ENCODE measurements at regions not wholly inside any gene's neighbourhood (a gene's known extent, or its start where the extent isn't known, plus 50 kb on each side); places are given as distances from the start of the nearest gene placed in this dataset.

GRCh38 chr11:15406851-15407351 lies 292.2 kb downstream of the INSC start:
- no peaks in the 10 kb centered on the region for H3K4me1 ChIP-seq (ENCODE audit: control insufficient read depth in 3 of 3, insufficient read depth in 2 of 3, low read depth in 1 of 3, low read length in 2 of 3)
- peak overlapping the region in 1 of 3 donors; percentile 21 for H3K27ac ChIP-seq (ENCODE audit: low read depth in 1 of 3, low read length in 2 of 3)
- H3K36me3 ChIP-seq (ENCODE audit: control insufficient read depth in 3 of 3, insufficient read depth in 2 of 3, low read depth in 1 of 3, low read length in 3 of 3) = no peaks in the 10 kb centered on the region
- no peaks in the 10 kb centered on the region for H3K9me3 ChIP-seq (ENCODE audit: control insufficient read depth in 2 of 2, insufficient read depth in 1 of 2, low read depth in 1 of 2, low read length in 1 of 2)
- H3K4me3 ChIP-seq (ENCODE audit: low read depth in 1 of 3, low read length in 3 of 3) = no peak overlapping the region
- DNase-seq (peak; percentile 6 to 48), FAIRE-seq (no peak)
- WGBS, 3 donors = 53 to 60% (median 55%) methylated on average over 3 of the region's 3 CpGs
- no peaks in the 10 kb centered on the region for H3K27me3 ChIP-seq (ENCODE audit: control insufficient read depth in 3 of 3, insufficient read depth in 3 of 3, low read length in 3 of 3)

- no peaks in the 10 kb centered on the region for H3K4me1 ChIP-seq (ENCODE audit: control insufficient read depth in 3 of 3, insufficient read depth in 2 of 3, low read depth in 1 of 3, low read length in 2 of 3)
- DNase-seq (no peak), FAIRE-seq (no peak)
- 68 to 84% (median 73%) methylated on average over 2 of the region's 2 CpGs for WGBS, 3 donors
- H3K4me3 ChIP-seq (ENCODE audit: low read depth in 1 of 3, low read length in 3 of 3) = no peak overlapping the region
- no peak overlapping the region for H3K27ac ChIP-seq (ENCODE audit: low read depth in 1 of 3, low read length in 2 of 3)
- H3K36me3 ChIP-seq (ENCODE audit: control insufficient read depth in 3 of 3, insufficient read depth in 2 of 3, low read depth in 1 of 3, low read length in 3 of 3) = no peaks in the 10 kb centered on the region
- no peaks in the 10 kb centered on the region for H3K27me3 ChIP-seq (ENCODE audit: control insufficient read depth in 3 of 3, insufficient read depth in 3 of 3, low read length in 3 of 3)
- H3K9me3 ChIP-seq (ENCODE audit: control insufficient read depth in 2 of 2, insufficient read depth in 1 of 2, low read depth in 1 of 2, low read length in 1 of 2) = no peaks in the 10 kb centered on the region
Measured at GRCh38 chr11:15412054-15412453, 297.3 kb downstream of the INSC start.

- DNase-seq (no peak), FAIRE-seq (no peak)
- 58 to 70% (median 65%) methylated on average over 3 of the region's 3 CpGs for WGBS, 3 donors
- no peaks in the 10 kb centered on the region for H3K36me3 ChIP-seq (ENCODE audit: control insufficient read depth in 3 of 3, insufficient read depth in 2 of 3, low read depth in 1 of 3, low read length in 3 of 3)
- no peak overlapping the region for H3K27ac ChIP-seq (ENCODE audit: low read depth in 1 of 3, low read length in 2 of 3)
- H3K4me3 ChIP-seq (ENCODE audit: low read depth in 1 of 3, low read length in 3 of 3) = no peak overlapping the region
- H3K9me3 ChIP-seq (ENCODE audit: control insufficient read depth in 2 of 2, insufficient read depth in 1 of 2, low read depth in 1 of 2, low read length in 1 of 2) = no peaks in the 10 kb centered on the region
- no peaks in the 10 kb centered on the region for H3K27me3 ChIP-seq (ENCODE audit: control insufficient read depth in 3 of 3, insufficient read depth in 3 of 3, low read length in 3 of 3)
- H3K4me1 ChIP-seq (ENCODE audit: control insufficient read depth in 3 of 3, insufficient read depth in 2 of 3, low read depth in 1 of 3, low read length in 2 of 3) = no peaks in the 10 kb centered on the region
Measured at GRCh38 chr11:15418921-15419320, 304.2 kb downstream of the INSC start.

GRCh38 chr11:15419696-15420095 lies 305.0 kb downstream of the INSC start:
- Histone ChIP-seq H3K27me3 (ENCODE audit: control insufficient read depth in 3 of 3, insufficient read depth in 3 of 3, low read length in 3 of 3) (no peaks in the 10 kb centered on the region), H3K36me3 (ENCODE audit: control insufficient read depth in 3 of 3, insufficient read depth in 2 of 3, low read depth in 1 of 3, low read length in 3 of 3) (no peaks in the 10 kb centered on the region), H3K4me1 (ENCODE audit: control insufficient read depth in 3 of 3, insufficient read depth in 2 of 3, low read depth in 1 of 3, low read length in 2 of 3) (no peaks in the 10 kb centered on the region), H3K4me3 (ENCODE audit: low read depth in 1 of 3, low read length in 3 of 3) (no peak overlapping the region), H3K27ac (ENCODE audit: low read depth in 1 of 3, low read length in 2 of 3) (no peak overlapping the region), H3K9me3 (ENCODE audit: control insufficient read depth in 2 of 2, insufficient read depth in 1 of 2, low read depth in 1 of 2, low read length in 1 of 2) (no peaks in the 10 kb centered on the region)
- no peak for FAIRE-seq
- DNase-seq = no peak
- WGBS, 3 donors = 71 to 89% (median 81%) methylated on average over 1 of the region's 1 CpG

- no peaks in the 10 kb centered on the region for H3K36me3 ChIP-seq (ENCODE audit: control insufficient read depth in 3 of 3, insufficient read depth in 2 of 3, low read depth in 1 of 3, low read length in 3 of 3)
- DNase-seq = no peak
- no peaks in the 10 kb centered on the region for H3K4me1 ChIP-seq (ENCODE audit: control insufficient read depth in 3 of 3, insufficient read depth in 2 of 3, low read depth in 1 of 3, low read length in 2 of 3)
- no peak for FAIRE-seq
- no peak overlapping the region for H3K27ac ChIP-seq (ENCODE audit: low read depth in 1 of 3, low read length in 2 of 3)
- no peak overlapping the region for H3K4me3 ChIP-seq (ENCODE audit: low read depth in 1 of 3, low read length in 3 of 3)
- H3K27me3 ChIP-seq (ENCODE audit: control insufficient read depth in 3 of 3, insufficient read depth in 3 of 3, low read length in 3 of 3) = no peaks in the 10 kb centered on the region
- WGBS, 3 donors = 84 to 87% (median 85%) methylated on average over 3 of the region's 3 CpGs
- no peaks in the 10 kb centered on the region for H3K9me3 ChIP-seq (ENCODE audit: control insufficient read depth in 2 of 2, insufficient read depth in 1 of 2, low read depth in 1 of 2, low read length in 1 of 2)
Measured at GRCh38 chr11:15430381-15430780, 315.7 kb downstream of the INSC start.

GRCh38 chr11:15434529-15434928 lies 319.8 kb downstream of the INSC start:
- H3K27ac ChIP-seq (ENCODE audit: low read depth in 1 of 3, low read length in 2 of 3) = no peak overlapping the region
- WGBS, 3 donors = 34 to 47% (median 39%) methylated on average over 3 of the region's 3 CpGs
- no peaks in the 10 kb centered on the region for H3K9me3 ChIP-seq (ENCODE audit: control insufficient read depth in 2 of 2, insufficient read depth in 1 of 2, low read depth in 1 of 2, low read length in 1 of 2)
- FAIRE-seq (no peak), DNase-seq (no peak)
- no peaks in the 10 kb centered on the region for H3K36me3 ChIP-seq (ENCODE audit: control insufficient read depth in 3 of 3, insufficient read depth in 2 of 3, low read depth in 1 of 3, low read length in 3 of 3)
- H3K4me1 ChIP-seq (ENCODE audit: control insufficient read depth in 3 of 3, insufficient read depth in 2 of 3, low read depth in 1 of 3, low read length in 2 of 3) = no peaks in the 10 kb centered on the region
- no peaks in the 10 kb centered on the region for H3K27me3 ChIP-seq (ENCODE audit: control insufficient read depth in 3 of 3, insufficient read depth in 3 of 3, low read length in 3 of 3)
- H3K4me3 ChIP-seq (ENCODE audit: low read depth in 1 of 3, low read length in 3 of 3) = no peak overlapping the region

- WGBS, 3 donors = 82 to 89% (median 86%) methylated on average over 4 of the region's 4 CpGs
- no peak overlapping the region for H3K4me3 ChIP-seq (ENCODE audit: low read depth in 1 of 3, low read length in 3 of 3)
- H3K9me3 ChIP-seq (ENCODE audit: control insufficient read depth in 2 of 2, insufficient read depth in 1 of 2, low read depth in 1 of 2, low read length in 1 of 2) = no peaks in the 10 kb centered on the region
- H3K27ac ChIP-seq (ENCODE audit: low read depth in 1 of 3, low read length in 2 of 3) = no peak overlapping the region
- no peaks in the 10 kb centered on the region for H3K27me3 ChIP-seq (ENCODE audit: control insufficient read depth in 3 of 3, insufficient read depth in 3 of 3, low read length in 3 of 3)
- FAIRE-seq (no peak), DNase-seq (no peak)
- no peaks in the 10 kb centered on the region for H3K4me1 ChIP-seq (ENCODE audit: control insufficient read depth in 3 of 3, insufficient read depth in 2 of 3, low read depth in 1 of 3, low read length in 2 of 3)
- H3K36me3 ChIP-seq (ENCODE audit: control insufficient read depth in 3 of 3, insufficient read depth in 2 of 3, low read depth in 1 of 3, low read length in 3 of 3) = no peaks in the 10 kb centered on the region
Measured at GRCh38 chr11:15446315-15446714, 331.6 kb downstream of the INSC start.

GRCh38 chr11:15446929-15447328 lies 332.2 kb downstream of the INSC start:
- 76 to 78% (median 77%) methylated on average over 3 of the region's 3 CpGs for WGBS, 3 donors
- Histone ChIP-seq H3K4me1 (ENCODE audit: control insufficient read depth in 3 of 3, insufficient read depth in 2 of 3, low read depth in 1 of 3, low read length in 2 of 3) (no peaks in the 10 kb centered on the region), H3K27me3 (ENCODE audit: control insufficient read depth in 3 of 3, insufficient read depth in 3 of 3, low read length in 3 of 3) (no peaks in the 10 kb centered on the region), H3K36me3 (ENCODE audit: control insufficient read depth in 3 of 3, insufficient read depth in 2 of 3, low read depth in 1 of 3, low read length in 3 of 3) (no peaks in the 10 kb centered on the region), H3K27ac (ENCODE audit: low read depth in 1 of 3, low read length in 2 of 3) (no peak overlapping the region), H3K4me3 (ENCODE audit: low read depth in 1 of 3, low read length in 3 of 3) (no peak overlapping the region), H3K9me3 (ENCODE audit: control insufficient read depth in 2 of 2, insufficient read depth in 1 of 2, low read depth in 1 of 2, low read length in 1 of 2) (no peaks in the 10 kb centered on the region)
- DNase-seq = no peak
- no peak for FAIRE-seq

- no peak for FAIRE-seq
Measured at GRCh38 chr11:15451713-15452112, 337.0 kb downstream of the INSC start.

More at GRCh38 chr11:15451713-15452112, 337.0 kb downstream of the INSC start:
- no peak overlapping the region for H3K4me3 ChIP-seq (ENCODE audit: low read depth in 1 of 3, low read length in 3 of 3)
- no peak overlapping the region for H3K27ac ChIP-seq (ENCODE audit: low read depth in 1 of 3, low read length in 2 of 3)
- H3K9me3 ChIP-seq (ENCODE audit: control insufficient read depth in 2 of 2, insufficient read depth in 1 of 2, low read depth in 1 of 2, low read length in 1 of 2) = no peaks in the 10 kb centered on the region
- no peak for DNase-seq
- no peaks in the 10 kb centered on the region for H3K36me3 ChIP-seq (ENCODE audit: control insufficient read depth in 3 of 3, insufficient read depth in 2 of 3, low read depth in 1 of 3, low read length in 3 of 3)
- H3K4me1 ChIP-seq (ENCODE audit: control insufficient read depth in 3 of 3, insufficient read depth in 2 of 3, low read depth in 1 of 3, low read length in 2 of 3) = no peaks in the 10 kb centered on the region
- WGBS, 3 donors = 67 to 81% (median 70%) methylated on average over 2 of the region's 2 CpGs
- no peaks in the 10 kb centered on the region for H3K27me3 ChIP-seq (ENCODE audit: control insufficient read depth in 3 of 3, insufficient read depth in 3 of 3, low read length in 3 of 3)

Measured in small intestine (tissue), 7 donors.